ENCODE measurements at regions not wholly inside any gene's neighbourhood (a gene's known extent, or its start where the extent isn't known, plus 50 kb on each side); places are given as distances from the start of the nearest gene placed in this dataset.

- TF ChIP-seq CTCF (IDR thresholded peaks at IDR 0.05; ENCODE audit: low read depth, low read length, poor library complexity, severe bottlenecking) (no peak), EZH2phosphoT487 (IDR thresholded peaks at IDR 0.05; ENCODE audit: borderline replicate concordance, low read length) (no peak)
Measured at GRCh38 chr1:213457733-213458132, 406.7 kb downstream of the RPS6KC1 start.
